T-helper 9 cell (primary cell): ENCODE measurements at regions not wholly inside any gene's neighbourhood (a gene's known extent, or its start where the extent isn't known, plus 50 kb on each side); places are given as distances from the start of the nearest gene placed in this dataset.
"Not testable (repeated sequence)": the region's sequence is repeated elsewhere in the genome, so short reads cannot be mapped to it uniquely, and the experiment has no call there.

ENCODE experiments used
- DNase-seq: peaks from one replicate; pipeline ENCODE4 v3.0.0-alpha.2; 2020

DNA sequence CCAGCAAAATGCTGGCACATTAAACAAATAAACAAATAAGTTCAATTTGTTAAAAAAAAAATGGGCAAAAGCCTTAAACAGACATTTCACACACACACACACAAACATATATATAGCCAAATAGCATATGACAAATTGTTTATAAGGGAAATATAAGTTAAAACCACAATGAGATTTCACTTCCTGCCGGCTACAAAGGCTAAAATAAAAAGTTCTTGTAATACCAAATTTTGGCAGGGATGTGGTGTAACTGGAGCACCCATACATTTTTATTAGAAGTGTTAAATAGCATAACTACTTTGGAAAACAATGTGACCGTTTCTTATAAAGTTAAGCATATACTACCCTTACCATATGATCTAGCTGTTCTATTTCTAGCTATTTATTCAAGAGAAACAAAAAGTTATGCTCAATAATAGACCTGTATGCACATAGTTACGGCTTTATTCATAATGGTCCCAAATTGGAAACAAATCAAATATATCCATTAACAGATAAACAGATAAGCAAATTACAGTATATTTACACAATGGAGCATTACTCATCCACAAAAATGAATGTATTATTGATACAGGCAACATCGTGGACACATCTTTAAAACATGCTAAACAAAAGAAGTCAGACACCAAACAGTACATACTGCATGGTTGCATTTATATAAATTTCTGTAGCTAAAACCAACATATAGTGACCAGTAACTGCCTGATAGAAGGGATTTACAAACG is 93.9 kb downstream of the EOMES start:
- DNase-seq, result no peak

DNA sequence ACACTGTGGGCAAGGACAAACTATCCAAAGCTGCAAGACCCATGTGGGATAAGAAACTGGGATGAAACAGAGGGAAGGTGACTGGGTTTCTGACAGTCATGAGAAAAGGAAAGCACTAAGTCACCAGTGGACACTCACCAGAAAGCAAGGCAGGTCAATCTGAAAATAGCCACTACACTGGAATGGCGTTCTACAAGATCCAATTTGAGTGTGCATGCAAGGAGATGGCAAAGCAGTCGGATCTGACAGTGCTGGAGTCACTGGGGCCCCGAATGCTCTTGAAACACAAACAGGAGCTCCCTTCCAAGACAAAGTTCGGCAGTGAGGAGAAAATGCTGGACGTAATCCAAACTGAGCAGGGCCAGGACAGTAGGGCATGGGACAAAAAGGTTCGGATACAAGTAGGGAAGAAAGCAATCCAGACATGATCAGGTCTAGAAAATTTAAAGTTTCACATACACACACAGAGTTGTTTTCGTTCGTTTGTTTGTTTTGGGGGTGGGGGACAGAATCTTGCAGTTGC is 95.5 kb downstream of the EOMES start:
- no peak for DNase-seq

DNA sequence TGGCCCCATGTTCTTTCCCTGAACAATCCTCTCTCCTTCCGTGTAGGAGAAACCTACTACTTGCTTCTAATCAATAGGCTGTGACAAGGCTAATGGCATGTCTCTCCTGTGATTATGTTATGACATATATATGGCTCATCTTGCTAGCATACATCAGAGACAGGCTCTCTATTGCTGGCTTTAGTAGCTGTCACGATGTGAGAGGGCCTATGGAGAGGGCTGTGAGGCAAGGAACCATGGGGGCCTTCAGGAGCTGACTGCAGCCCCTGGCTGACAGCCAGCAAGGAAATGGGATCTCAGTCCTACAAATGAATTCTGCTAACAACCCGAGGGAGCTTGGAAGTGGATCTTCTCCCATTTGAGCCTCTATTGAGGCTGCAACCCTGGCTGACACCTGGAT is 96.3 kb downstream of the EOMES start:
- no peak for DNase-seq

DNA sequence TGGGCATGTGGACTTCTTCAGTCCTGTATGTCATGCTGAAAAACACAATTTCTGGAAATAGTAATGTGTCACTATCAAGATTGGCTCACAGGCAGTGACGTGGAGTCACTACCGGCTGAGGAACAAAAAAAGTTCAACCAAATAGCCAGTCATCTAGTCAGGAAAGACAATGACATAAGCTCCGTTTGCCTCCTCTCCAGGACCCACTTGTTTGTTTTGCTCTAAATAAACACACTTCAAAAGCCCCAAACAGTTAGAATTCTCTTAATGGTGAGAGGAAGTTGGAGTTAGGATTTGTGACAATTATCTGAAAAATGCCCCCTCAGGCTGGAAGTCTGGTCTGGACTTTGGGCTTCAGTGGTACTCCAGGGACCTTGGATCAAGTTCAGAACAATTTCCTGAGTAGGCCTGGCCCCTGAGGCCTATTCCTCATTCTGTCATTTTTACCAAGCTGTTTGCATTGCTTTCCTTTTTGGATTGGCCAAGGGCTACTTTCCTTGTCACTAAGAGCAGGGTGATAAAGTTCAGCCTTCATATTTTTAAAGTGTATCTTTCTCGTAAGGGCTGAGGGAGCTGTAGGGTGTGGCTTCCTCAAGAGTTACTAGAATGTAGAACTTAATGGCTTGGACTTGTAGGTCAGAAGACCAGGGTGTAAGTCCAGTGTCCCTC is 98.9 kb downstream of the EOMES start:
- DNase-seq, result no peak

DNA sequence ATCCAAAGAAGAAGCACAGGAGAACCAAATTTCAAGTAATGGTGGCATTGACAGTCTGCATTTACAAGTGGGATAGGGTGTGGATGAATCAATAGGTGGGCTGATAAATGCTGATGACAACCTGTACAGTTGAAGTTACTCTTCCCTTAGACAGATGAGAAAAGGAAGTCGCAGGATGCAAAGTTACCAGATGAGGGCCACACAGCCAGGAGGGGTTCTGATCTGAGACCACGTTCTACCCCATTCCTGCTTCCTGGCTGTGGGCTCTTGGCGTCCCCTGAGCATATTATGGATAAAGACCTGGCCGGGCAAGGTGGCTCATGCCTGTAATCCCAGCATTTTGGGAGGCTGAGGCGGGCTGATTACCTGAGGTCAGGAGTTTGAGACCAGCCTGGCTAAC is 104.6 kb downstream of the EOMES start:
- no peak for DNase-seq

DNA sequence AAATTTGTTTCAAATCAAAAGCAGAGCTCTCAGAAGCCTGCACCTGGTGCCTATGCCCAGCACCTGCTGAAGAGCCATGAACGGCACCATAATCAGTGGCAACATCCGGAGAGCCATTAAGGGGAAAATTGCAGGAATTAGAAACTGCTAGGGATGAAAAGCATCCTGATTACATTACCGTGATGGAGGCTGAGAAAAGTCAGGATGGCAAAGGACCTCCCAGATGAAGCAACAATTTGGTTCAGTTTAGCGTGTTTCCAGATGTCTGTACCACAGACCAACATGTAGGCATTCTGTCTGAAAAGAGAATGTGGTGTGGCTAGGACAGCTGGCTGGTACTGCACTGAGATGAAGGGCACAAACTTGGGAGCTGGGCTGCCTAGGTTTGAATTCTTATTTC is 106.1 kb downstream of the EOMES start:
- DNase-seq, result no peak

DNA sequence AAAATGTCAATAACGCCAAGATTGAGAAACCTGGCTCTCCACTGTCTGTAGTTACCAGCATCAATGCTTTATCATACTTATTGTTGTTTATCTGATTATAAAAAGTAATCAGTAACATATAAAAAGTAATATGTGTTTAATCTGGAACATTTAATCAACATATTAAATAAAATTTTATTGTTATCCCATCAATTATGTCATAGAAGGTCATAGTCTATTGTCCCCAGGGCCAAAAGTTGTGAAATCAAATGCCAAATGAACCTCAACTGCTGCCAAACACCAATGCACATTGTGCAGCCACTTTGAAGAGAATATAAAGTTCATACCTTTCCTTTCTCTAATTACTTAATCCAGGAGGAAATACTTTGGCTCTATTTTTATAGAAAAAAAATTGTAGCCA is 106.6 kb downstream of the EOMES start:
- DNase-seq, result no peak

DNA sequence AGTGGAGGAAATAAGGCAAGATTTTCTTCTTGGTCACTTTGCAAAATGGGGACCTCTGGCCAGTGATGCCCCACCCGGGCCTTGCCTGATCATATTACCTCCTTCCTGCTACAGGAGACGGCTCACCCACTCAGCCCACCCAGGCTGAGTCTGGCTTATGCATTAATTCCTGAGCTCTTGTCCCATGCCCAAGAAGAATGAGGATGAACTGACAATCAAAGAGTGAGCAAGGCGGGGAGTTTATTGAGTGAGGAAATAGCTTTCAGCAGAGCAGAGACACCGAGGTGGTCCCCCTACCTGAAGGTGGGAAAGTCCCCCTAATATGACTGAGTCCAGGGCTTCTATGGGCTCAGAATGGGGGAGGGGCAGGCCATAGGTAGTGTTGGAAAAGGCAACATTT is 107.5 kb downstream of the EOMES start:
- no peak for DNase-seq

DNA sequence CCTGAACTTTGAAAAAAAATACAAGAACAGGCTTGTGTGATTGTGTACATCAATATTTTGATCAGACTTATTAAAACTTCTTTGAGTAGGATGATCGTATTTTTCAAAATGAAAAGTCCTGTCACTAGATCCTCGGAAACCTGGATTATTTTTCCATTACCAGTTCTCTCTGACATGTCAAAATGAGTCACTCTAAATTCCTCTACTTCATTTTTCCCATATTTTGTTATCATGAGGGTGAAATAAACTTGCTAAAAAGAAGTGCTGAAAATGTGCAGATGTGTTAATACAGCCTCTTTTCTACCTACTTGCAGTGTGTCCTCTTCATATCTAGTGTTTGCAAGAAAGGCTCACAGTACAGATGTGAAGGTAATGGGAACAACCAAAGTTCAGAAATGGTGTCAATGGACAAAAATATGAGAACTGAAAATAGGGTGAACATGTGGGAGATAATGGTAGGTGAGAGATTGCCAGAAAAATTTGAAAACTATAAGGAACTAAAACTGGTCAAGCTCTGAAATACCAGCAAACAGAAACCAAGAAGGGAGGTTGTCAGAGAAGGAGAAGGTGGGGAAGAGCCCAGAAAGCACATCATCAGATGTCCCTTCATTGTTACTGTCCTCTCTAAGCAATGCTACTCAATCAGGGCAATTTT is 108.2 kb downstream of the EOMES start:
- DNase-seq, result no peak

DNA sequence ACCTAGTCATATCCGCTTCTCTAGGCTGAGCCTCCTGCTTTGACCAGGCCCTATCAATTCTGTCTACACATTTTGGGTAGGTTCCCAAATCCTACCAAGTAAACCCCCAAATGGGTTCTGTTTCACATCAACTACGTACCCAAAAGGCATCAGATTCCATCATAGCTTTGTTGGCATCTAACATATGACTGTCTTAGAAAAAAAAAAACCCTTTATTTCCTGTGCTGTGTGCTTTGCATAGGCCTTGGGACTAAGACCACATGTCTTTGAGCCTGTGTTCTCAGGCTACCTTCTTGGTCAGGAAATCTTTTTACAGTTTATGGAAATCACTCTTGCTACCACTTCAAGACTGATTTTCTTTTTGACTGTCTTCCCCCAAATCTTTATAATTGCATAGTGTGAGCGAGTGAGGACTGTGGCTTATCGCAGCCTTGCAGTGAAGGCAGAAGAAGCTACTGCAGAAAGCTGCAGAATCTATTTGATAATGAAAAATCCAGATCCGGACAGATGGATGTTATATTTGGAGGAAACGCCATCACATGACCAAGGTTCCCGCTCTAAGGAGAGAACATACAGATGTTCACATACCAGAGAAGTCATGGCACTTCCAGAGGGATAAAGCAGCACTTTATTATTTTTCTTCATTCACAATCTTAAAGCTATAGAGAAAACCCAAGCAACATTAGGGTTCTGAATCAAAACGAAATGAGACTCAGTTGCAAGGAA is 111.2 kb downstream of the EOMES start:
- DNase-seq, result no peak

DNA sequence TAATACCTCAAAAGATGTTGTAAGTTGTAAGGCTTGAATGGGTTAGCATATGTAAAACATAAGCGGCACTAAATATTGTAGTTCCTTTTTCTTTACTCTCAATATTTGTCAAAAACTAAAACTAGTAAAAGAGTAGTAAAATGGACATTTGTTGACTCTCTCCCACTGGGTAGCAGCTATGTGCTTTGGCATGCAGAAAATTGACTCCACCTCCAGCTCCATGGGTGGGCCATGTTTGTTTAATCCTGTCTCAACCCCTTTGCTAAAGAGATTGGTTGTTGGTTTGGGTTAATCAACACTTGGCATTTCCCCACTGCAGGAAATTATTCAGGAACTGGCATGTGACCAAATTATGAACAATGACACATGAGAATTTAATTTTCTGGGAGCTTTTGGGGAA is 114.8 kb downstream of the EOMES start:
- DNase-seq, result no peak

DNA sequence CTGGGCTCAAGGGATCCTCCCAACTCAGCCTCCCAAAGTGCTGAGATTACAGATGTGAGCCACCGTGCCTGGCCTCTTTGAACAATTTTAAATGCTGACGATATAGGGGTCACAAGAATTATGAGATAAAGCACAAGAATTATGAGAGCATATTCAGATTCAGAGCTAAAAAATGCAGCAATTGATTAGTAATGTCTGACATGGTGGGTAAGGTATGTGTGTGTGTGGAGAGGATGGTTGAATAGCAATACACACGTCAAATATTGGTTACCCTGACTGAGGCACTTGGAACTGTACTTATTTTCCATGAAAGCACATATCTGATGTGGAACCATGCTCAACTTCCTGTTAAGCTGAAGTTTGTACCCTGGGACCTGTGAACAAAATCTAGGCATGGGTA is 115.6 kb downstream of the EOMES start:
- DNase-seq, result no peak

DNA sequence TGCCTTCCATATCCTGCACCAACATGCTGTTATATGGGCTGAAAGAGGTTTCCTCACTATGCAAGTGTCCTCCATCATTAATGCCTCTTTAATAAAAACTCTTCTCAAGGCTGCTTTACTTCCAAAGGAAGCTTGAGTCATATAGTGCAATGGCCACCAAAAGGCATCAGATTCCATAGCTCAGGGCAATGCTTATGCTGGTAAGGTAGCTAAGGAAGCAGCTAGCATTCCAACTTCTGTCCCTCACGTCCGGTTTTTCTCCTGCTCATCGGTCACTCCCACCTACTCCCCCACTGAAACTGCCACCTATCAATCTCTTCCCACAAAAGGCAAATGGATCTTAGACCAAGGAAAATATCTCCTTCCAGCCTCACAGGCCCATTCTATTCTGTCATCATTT is 117.1 kb upstream of the SLC4A7 start:
- DNase-seq, result not testable (repeated sequence)

DNA sequence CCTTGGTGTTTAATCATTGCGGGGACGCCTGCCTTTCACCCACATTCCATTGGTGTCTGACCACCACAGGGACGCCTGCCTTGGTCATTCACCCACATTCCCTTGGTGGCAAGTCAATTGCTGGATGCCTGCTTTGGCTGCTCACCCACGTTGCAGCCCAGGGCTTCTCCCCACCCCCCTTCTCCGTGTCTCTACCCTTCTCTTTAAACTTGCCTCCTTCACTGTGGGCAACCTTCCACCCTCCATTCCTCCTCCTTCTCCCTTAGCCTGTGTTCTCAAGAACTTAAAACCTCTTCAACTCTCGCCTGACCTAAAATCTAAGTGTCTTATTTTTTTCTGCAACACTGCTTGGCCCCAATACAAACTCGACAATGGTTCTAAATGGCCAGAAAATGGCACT is 115.6 kb upstream of the SLC4A7 start:
- DNase-seq, result not testable (repeated sequence)

DNA sequence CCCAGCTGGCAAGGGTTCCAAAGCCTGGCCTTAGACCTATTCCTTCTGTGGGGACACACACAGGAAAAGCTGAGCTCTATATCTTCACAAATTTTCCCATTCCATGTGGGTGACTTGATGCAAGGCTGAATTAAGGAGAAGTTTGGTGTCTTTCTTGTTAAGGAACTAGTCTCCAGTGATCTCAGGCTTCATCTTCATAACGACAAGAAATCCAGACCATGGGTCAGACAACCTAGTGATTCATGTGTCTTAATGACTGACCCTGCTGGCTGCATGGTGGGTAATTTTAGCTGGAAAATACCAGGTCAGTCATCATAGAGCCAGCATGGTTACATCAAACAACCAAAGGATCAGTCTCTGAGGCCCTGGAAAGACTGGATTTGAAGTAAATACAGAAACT is 112.7 kb upstream of the SLC4A7 start:
- no peak for DNase-seq

DNA sequence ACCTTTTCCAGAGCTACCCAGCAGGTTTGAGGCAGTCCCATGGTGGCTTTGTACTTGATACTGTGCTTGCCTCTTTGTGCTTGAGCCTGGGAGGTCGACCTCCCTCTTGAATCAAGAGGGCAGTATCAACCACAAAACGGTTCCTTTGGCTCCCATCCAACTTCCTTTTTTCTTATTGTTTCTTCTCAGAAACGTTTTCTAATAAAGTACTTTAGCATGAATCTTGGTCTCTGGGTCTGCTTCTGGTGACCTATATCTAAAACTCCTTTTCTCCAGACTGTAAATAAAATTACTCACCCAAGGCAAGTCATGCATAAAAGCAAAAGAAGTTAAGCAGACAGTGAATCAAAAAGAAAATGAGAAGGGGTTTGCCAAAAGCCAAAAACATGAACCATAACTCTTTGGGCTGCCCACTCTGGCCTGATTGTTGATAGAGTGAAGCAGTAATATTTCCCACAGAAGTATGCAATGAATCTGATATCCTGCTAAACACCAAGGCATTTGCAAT is 112.2 kb upstream of the SLC4A7 start:
- DNase-seq, result no peak

DNA sequence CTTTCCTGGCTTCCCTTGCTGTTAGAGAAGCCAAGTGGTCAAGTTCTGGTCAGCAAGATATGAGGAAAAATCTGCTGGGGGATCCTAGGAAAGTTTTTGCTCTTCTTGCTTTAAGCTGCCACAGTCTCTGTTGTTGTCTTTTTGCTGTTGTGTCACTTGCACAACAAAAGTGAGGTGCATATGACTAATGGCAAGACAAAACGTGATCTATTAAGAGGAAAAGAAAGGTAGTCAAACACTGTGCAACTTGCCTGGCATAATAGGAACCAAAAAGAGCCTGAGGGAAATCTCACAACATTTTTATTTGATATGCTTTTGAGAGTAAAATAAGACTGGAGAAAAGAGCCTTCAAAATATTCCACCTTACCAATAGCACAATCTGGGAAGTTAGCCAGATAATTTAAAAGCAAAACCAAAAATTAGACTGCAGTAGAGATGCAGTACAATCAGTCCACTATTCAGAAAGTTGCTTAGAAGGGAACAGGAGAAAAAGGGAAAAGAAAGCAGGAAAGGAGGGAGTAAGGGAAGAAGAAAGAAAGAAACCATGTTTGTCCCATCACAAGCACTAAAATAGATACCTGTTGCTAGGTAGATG is 110.0 kb upstream of the SLC4A7 start:
- DNase-seq, result no peak

DNA sequence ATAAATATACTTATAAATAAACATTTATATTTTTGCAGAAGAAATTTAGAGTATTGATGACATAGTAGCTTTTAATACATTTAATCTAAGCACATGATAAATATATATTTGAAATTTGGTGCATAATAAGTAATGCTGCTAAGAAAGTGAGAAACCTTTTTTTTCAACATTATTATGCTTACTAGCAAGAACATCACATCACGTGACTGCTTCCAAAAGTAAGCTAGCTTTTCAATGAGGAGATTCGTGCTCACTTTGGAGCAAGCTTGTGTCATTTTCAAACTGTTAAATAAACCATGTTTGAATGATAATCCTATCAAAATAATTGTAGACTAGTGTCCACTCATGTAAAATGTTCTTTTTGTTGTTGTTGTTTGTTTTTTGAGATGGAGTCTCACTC is 109.0 kb upstream of the SLC4A7 start:
- DNase-seq, result no peak

DNA sequence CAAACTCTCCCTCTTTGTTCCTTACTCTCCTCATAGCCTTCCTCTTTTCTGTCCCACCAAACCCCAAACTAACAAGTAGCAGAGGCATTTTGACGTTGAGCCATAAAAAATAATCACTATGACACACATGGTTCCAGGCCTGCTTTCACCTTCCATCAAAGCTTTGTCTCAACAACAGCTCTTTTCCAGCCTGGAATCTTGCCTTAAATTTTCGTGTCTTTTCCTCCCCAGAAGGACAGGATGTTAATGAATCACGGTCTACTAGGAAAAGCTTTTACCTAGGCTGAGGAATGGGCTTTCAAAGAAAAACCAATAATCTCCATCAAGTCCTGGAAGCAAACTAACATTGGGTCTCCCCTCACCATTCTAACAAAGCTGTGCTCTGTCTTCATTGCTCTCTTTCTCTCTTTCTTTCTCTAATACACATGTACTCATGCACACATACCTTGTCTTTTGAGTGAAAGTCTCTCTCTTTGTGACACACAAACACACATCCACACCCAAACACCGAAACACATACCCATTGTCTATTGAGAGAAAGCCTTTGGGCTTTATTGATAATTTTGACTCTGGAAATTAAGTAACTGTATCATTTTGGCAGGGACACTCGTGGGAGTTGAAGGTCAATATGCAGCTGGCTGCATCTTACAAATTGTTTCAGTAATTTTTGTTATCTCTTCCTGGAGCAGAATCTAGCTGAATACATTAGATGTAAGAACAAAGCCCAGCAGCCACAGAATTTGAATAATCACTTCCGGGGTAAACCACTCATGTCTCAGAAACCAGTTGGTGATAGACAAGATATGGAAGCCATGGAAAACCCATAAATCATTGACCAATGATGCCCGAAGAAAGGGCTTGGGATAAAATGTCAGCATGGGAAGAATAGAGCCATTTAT is 107.4 kb upstream of the SLC4A7 start:
- DNase-seq, result no peak

DNA sequence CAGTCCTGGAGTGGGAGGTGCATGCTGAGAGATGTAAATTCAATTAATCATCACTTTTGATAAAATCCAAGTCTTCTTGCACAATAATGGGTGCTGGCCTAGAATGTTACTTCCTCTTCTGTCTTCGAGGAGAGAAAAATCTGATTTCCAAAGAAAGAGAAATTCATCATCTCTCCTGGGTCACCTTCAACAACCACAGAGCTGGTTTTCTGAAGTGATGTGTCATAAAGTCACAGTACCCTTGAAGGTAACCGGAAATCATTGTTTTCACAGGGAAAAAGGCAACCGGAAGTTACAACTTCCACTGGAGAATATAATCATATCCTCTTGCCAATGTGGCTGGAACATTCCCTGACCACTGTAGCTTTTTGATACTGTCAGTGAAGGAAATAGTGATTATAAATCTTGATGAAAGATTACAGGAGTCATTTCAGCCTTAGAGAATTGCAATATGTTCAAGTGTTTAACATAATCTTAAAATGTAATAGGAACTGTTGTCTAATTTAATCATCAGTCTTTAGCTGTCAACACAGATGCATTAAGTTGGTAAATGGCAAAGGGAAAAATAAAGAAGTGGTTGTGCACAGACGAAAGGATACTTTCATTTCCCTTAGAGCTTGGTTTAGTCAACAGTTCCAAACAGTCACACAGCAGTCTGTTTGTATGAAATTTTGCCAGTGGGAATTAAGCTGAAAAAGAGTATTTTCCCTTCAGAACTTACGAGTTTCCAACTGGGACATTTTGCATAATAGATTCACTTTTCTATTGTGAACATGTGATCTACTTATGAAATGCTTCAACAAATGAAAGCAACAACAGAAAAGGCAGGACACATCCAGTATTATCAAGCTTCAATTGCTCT is 106.5 kb upstream of the SLC4A7 start:
- no peak for DNase-seq

DNA sequence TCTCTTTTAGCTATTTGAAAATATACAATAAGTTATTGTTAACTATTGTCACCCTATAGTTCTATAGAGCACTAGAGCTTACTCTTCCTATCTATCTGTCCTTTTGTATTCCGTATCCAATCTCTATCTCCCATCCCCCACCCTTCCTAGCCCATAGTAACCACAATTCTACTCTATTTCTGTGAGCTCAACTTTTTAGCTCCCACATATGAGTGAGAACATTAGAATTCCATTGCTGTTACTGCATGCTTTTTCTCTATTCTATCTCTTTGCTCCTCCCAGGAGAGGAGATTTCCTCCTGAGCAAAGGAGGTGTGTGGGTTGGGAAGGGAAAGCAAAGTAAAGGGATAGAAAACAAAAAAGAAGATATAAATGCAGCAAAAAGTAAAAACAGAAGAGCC is 105.6 kb upstream of the SLC4A7 start:
- no peak for DNase-seq
